Upper lobe of left lung (tissue), 4 donors: ENCODE measurements at regions not wholly inside any gene's neighbourhood (a gene's known extent, or its start where the extent isn't known, plus 50 kb on each side); places are given as distances from the start of the nearest gene placed in this dataset.

ENCODE experiments used
- EP300 ChIP-seq, 4 donors: sonication (generic); formaldehyde crosslinking; IDR thresholded peaks; one replicate each; pipeline ENCODE4 v1.5.1; 2017; ENCODE audit warnings: antibody characterized with exemption in 4 of 4, control low read depth in 2 of 4
- POLR2A ChIP-seq, 4 donors: fragments of 450-650 bp; IDR thresholded peaks; one replicate each; pipeline ENCODE4 v1.5.1; 2016 to 2017; ENCODE audit warnings: antibody characterized with exemption in 4 of 4, mild to moderate bottlenecking in 2 of 4
- POLR2AphosphoS5 ChIP-seq, 2 donors: sonication (generic); formaldehyde crosslinking; IDR thresholded peaks; one replicate each; pipeline ENCODE4 v1.5.1; 2017; ENCODE audit warnings: antibody characterized with exemption in 2 of 2
- TF ChIP-seq, protein P1 (sequence below), 6 experiments: fragments of 450-650 bp in 4 of 6; fragments of 200-600 bp in 2 of 6; sonication (generic) in 2 of 6; IDR thresholded peaks; one replicate each; pipeline ENCODE4 v1.5.1; 2016 to 2019; ENCODE audit warnings: antibody characterized with exemption in 6 of 6

DNA sequence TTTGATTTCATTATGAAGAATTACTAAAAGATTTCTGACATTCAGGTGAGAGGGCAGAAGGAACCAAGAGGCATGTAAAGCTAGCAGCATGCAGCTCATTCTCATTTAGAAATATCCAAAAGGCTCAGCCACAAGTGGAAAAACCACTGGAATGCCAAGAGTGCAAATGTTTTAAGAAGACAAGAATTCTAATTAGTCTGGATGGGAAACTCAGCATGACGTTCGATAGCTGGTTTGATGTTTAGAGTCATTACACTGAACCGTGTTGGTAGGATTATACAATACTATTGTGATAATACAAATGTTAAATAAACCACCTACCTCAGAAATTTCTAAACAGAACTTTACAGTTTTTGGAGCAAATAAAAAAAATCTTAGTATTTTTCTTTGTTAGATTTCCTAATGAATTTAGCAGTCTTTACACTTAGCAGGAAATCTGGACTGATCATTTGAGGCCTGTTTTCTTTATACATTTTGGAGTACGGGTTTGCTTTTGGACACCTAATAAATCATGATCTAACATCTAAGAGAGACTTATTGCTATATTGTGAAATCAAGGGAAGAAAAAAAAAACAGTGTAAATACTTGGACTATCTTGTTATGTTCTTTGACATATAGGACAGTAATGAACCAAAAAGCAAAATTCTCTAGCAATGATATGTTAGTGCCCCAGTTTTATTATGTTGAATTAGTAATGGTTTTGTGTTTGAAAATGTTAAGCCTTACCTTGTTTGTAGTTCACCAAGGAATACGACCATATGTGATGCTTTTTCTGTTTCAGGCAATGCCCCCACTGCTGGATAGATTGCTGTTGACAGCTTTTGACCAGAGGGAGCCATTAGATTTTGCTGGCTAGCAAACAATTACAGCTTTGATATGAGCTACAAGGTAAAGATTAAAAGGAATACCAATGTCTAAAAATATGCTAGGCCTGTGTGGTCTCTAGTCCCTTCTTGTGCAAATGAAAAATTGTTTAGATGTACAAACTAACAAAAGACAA, 354.1 kb upstream of the SEMA3A start:
- TF ChIP-seq POLR2AphosphoS5 (IDR thresholded peaks at IDR 0.05): no peak
- TF ChIP-seq, protein P1, sequence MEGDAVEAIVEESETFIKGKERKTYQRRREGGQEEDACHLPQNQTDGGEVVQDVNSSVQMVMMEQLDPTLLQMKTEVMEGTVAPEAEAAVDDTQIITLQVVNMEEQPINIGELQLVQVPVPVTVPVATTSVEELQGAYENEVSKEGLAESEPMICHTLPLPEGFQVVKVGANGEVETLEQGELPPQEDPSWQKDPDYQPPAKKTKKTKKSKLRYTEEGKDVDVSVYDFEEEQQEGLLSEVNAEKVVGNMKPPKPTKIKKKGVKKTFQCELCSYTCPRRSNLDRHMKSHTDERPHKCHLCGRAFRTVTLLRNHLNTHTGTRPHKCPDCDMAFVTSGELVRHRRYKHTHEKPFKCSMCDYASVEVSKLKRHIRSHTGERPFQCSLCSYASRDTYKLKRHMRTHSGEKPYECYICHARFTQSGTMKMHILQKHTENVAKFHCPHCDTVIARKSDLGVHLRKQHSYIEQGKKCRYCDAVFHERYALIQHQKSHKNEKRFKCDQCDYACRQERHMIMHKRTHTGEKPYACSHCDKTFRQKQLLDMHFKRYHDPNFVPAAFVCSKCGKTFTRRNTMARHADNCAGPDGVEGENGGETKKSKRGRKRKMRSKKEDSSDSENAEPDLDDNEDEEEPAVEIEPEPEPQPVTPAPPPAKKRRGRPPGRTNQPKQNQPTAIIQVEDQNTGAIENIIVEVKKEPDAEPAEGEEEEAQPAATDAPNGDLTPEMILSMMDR (IDR thresholded peaks at IDR 0.05): no peak
- no peak for TF ChIP-seq EP300 (IDR thresholded peaks at IDR 0.05)
- TF ChIP-seq POLR2A (IDR thresholded peaks at IDR 0.05): no peak
